HG03045 (cell line): ENCODE measurements at regions not wholly inside any gene's neighbourhood (a gene's known extent, or its start where the extent isn't known, plus 50 kb on each side); places are given as distances from the start of the nearest gene placed in this dataset.

ENCODE experiments used
- ATAC-seq: cut with Tn5 transposase; IDR thresholded peaks from one replicate; pipeline ENCODE4 v1.9.1; 2021; ENCODE audit warnings: mild to moderate bottlenecking, moderate library complexity; ENCODE audit not compliant: unreplicated experiment

GRCh38 chr4:20577702-20578101 is 122.6 kb upstream of the PACRGL start:
- no peak for ATAC-seq

DNA sequence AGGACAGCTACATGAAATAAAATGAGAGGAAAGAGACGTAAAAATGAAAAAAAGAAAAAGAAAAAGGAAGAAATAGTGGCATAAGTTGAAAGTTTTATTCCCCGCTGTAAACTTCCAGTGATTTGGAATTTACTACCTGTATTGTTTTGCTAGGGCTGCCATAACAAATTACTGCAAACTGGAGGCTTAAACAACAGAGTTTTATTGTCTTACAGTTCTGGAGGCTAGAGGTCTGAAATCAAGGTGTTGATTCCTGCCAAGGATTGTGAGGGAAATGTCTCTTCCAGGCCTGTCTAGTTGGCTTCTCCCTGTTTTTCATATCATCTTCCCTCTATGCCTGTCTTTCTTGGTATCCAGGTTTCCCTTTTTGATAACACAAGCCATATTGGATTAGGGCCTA is 119.4 kb upstream of the PACRGL start:
- ATAC-seq, result no peak

DNA sequence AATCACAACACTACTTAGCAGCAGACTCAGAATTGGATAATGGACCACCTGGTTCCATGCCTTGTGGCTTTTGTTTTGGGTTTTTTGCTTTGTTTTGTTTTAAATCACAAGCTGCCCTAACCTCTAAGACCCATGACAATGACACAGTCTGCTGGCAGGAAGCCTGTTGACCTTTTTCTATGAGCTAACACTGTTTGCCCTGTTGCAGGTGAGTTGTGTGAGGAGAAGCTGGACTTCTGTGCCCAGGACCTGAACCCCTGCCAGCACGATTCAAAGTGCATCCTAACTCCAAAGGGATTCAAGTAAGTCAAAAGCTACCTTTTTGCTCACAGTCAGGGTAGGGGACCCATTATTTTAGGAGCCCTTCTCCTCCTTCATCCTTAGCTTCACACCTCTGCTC is 110.8 kb upstream of the PACRGL start:
- no peak for ATAC-seq

DNA sequence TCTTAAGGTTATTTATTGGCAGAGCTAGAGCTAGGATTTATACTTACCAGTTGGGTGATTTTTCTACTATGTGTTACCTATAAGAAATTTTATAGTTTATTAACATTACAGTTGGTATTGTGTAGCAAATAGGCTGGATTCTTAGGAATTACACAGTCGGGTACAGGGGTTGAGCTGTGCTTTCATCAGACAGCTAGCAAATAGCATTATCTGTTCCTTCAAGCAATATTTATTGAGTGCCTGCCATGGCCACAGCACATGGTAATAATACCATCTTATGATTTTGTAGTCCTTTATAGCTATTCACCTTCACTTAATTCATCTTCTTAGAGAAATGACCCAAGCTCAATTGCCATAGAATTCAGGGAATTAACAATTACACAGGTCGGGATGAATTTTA is 109.4 kb upstream of the PACRGL start:
- ATAC-seq, result no peak

- no peak for ATAC-seq
These were observed 108.7 kb upstream of the PACRGL start for GRCh38 chr4:20591571-20591970.

- ATAC-seq, result no peak
These were observed 108.2 kb upstream of the PACRGL start for GRCh38 chr4:20592013-20592412.

DNA sequence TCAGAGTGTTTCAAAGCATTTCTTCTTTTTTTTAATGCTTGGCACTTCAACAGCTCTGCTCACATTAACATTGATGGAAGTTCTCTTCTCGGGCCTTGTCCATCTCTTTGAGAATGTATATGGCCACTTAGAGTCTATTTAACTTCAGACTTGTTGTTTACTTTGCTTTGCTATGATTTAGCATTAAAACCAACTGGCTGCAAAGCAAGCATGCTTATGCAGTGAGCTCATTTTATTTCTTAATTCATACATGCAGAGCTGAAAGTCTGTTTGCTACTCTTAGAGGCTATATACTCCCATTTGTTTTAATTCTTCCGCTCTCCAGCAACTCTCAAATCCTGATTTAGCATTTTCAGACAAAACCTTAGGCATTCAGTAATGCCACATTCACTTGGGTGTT is 107.6 kb upstream of the PACRGL start:
- ATAC-seq, result no peak

GRCh38 chr4:20598626-20599025 is 101.6 kb upstream of the PACRGL start:
- ATAC-seq, result no peak

GRCh38 chr4:20603671-20604313 is 96.5 kb upstream of the PACRGL start:
- no peak for ATAC-seq

DNA sequence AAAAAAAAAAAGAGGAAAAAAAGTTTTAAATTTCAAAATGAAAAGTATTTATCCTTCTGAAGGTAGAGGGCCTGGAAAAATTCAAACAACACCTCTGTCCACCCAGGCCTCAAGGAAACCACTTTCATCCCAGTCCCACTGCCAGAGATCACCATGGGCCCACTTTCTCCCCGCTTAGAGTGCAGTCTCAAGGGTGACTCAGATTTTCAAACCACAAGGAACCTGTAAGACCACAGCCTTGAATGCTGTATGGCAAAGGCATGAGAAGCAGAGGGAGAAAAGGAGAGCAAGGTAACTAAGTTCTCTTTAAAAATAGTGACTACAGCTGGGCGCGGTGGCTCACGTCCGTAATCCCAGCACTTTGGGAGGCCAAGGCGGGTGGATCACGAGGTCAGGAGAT is 87.9 kb upstream of the PACRGL start:
- ATAC-seq, result no peak

- no peak for ATAC-seq
These were observed 85.4 kb upstream of the PACRGL start for GRCh38 chr4:20614816-20615215.

- ATAC-seq, result no peak
These were observed 84.6 kb upstream of the PACRGL start for GRCh38 chr4:20615486-20616260.

DNA sequence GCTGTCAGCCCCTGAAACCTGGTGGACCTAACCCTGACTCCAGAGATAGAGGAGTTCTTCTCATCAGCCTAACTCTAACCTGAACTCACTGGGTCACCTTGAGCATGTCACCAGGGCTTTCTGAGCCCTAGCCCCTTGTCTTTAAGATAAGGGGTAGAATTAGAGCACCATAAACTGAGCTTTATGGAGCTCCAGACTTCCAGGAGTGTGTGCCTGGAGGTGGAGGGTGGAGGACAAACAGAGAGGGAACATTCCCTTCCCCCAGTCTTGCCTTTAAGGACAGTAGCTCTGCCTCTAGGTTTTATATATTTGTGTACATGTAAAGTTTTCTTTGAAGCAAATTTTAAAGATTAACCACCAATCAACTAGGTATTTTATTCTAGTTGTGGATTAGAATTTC is 83.9 kb upstream of the PACRGL start:
- ATAC-seq, result no peak

- no peak for ATAC-seq
These were observed 83.4 kb upstream of the PACRGL start for GRCh38 chr4:20616848-20617247.

DNA sequence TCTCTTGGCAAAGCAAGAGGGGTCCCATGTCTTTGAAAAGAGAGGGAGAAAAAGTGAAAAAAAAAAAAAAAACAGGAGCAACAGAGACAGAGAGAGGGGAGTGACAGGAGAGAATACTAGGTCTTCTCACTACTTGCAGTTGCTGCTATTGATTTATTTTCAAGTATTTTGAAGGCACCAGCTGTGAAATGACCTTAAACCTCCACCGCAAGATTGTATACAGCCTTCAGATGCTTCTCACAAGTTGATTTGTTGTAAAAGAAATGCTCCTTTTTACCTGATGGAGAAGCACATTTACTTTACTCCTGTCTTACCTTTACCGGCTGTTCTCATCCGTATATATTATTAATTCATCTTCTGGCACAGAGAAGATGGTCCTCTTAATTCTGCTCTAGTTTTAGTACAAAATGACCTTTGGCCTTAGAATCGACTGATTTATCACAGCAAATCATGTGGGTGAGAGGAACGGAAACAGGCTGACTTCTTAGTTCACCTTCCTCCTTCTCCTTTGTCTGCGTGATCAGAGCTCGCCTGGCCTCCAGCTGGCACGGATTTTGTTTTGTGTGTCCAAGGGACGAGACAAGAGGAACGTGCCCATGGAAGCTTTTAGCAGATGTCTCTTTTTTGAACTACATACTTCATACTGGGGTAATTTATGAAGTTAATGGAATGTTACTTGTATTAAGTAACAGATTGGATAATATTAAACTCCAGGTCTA is 82.4 kb upstream of the PACRGL start:
- no peak for ATAC-seq

DNA sequence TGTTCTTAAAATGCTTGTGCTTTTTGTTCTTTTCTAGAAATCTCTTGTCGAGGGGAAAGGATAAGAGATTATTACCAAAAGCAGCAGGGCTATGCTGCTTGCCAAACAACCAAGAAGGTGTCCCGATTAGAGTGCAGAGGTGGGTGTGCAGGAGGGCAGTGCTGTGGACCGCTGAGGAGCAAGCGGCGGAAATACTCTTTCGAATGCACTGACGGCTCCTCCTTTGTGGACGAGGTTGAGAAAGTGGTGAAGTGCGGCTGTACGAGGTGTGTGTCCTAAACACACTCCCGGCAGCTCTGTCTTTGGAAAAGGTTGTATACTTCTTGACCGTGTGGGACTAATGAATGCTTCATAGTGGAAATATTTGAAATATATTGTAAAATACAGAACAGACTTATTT is 81.5 kb upstream of the PACRGL start:
- ATAC-seq, result no peak

GRCh38 chr4:20621476-20621875 is 78.8 kb upstream of the PACRGL start:
- ATAC-seq, result no peak

GRCh38 chr4:20622701-20623100 is 77.6 kb upstream of the PACRGL start:
- no peak for ATAC-seq

DNA sequence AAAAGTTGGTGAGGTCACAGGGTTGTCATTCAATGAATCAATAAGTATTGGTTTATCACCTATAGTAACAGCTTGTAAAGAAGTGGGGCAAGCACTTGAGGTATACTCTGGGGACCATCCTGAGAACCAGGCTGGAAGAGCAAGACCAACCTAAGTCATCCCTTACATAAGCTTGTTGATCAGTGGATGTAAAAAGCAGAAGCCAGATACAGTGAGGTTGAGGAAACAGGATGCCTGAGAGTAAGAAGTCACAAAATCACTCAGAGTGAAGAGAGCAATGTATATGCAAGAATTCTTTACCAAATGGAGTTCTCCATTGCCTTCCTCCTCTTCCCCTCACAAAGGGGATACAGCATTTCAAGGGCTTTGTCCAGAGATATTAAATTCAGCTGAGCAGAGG is 76.3 kb upstream of the PACRGL start:
- ATAC-seq, result no peak

DNA sequence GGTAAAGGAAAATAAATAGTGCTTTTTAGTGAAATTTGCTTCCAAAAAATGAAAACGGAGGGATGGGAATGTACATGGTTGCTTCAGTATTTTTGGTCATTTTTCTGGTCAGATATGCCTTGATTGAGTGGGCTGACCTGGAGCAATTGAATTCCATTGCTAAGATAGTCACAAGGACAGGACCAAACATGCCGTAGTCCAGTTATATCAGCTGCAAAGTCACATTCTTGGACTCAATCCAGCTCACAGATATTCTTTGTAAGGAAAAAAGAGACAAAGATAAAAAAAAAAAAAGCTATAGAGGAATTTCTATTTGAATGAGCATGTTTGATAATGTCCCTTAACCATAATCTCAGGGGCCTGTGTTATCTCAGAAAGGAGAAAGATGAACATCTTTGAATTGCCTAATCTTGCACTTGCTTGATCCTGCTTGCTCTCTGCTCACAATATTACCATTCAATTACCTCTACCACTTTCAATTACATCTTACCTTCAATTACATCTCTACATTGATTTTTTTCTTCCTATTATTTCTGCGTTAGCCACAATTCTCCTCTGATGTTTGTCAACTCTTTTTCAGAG is 75.4 kb upstream of the PACRGL start:
- no peak for ATAC-seq

DNA sequence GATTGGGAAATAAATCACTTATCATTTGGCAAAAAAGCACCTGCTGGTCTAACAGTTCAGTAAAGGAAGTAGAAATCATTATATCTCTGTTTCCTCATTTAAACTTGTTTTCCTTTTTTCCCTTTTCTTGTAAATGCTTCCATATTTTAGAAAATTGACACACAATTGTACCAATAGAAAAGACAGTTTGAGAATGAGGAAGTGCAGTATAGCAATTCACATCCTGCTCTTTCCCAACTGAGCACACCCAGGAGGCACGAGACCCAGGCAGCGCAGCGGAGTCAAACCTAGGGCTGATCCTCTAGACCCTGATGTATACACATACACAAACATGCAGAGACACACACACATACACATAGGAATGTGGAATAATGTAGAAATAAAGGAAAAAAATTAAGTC is 74.8 kb upstream of the PACRGL start:
- ATAC-seq, result no peak
